ENCODE measurements at regions not wholly inside any gene's neighbourhood (a gene's known extent, or its start where the extent isn't known, plus 50 kb on each side); places are given as distances from the start of the nearest gene placed in this dataset.

GRCh38 chr6:116982401-116982800 is 105.4 kb downstream of the RFX6 start:
- TF ChIP-seq, protein P1, sequence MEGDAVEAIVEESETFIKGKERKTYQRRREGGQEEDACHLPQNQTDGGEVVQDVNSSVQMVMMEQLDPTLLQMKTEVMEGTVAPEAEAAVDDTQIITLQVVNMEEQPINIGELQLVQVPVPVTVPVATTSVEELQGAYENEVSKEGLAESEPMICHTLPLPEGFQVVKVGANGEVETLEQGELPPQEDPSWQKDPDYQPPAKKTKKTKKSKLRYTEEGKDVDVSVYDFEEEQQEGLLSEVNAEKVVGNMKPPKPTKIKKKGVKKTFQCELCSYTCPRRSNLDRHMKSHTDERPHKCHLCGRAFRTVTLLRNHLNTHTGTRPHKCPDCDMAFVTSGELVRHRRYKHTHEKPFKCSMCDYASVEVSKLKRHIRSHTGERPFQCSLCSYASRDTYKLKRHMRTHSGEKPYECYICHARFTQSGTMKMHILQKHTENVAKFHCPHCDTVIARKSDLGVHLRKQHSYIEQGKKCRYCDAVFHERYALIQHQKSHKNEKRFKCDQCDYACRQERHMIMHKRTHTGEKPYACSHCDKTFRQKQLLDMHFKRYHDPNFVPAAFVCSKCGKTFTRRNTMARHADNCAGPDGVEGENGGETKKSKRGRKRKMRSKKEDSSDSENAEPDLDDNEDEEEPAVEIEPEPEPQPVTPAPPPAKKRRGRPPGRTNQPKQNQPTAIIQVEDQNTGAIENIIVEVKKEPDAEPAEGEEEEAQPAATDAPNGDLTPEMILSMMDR (IDR thresholded peaks at IDR 0.05) = no peak
- Mint-ChIP-seq H3K27ac (ENCODE audit: unreplicated experiment) (no peak overlapping the region), H3K4me3 (ENCODE audit: unreplicated experiment) (no peak overlapping the region), H3K27me3 (ENCODE audit: low read depth) (peaks cover 17% of the 10 kb centered on the region), H3K9me3 (ENCODE audit: low read depth) (peaks cover 9% of the 10 kb centered on the region), H3K4me1 (ENCODE audit: low read depth) (no peaks in the 10 kb centered on the region), H3K36me3 (ENCODE audit: low read depth) (no peaks in the 10 kb centered on the region)
- DNase-seq (ENCODE audit: low spot score) = no peak

DNA sequence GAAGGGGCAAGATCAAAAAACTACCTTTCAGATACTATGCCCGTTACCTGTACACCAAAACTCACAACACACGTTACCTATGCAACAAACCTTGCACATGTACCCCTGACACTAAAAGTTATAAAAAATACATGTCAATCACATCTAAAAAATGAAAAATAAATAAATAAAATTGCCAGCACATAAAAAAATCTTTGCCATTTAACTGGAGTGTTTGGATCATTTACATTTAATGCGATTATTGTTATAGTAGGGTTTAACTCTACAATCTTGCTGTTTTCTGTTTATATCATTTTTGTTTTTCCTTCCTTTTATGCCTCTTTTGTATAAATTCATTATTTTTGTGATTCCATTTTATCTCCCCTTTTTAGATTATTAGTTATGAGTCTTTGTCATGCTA is 106.3 kb downstream of the RFX6 start:
- peaks cover 17% of the 10 kb centered on the region for H3K27me3 Mint-ChIP-seq (ENCODE audit: low read depth)
- H3K27ac Mint-ChIP-seq (ENCODE audit: unreplicated experiment) = no peak overlapping the region
- H3K4me1 Mint-ChIP-seq (ENCODE audit: low read depth) = no peaks in the 10 kb centered on the region
- TF ChIP-seq, protein P1 (IDR thresholded peaks at IDR 0.05) = no peak
- H3K36me3 Mint-ChIP-seq (ENCODE audit: low read depth) = no peaks in the 10 kb centered on the region
- no peak for DNase-seq (ENCODE audit: low spot score)
- no peak overlapping the region for H3K4me3 Mint-ChIP-seq (ENCODE audit: unreplicated experiment)
- peaks cover 9% of the 10 kb centered on the region for H3K9me3 Mint-ChIP-seq (ENCODE audit: low read depth)

GRCh38 chr6:116986819-116987218 is 109.8 kb downstream of the RFX6 start:
- TF ChIP-seq, protein P1 (IDR thresholded peaks at IDR 0.05) = no peak
- no peak for DNase-seq (ENCODE audit: low spot score)
- no peak overlapping the region for H3K27ac Mint-ChIP-seq (ENCODE audit: unreplicated experiment)
- peaks cover 9% of the 10 kb centered on the region for H3K27me3 Mint-ChIP-seq (ENCODE audit: low read depth)
- no peaks in the 10 kb centered on the region for H3K4me1 Mint-ChIP-seq (ENCODE audit: low read depth)
- H3K36me3 Mint-ChIP-seq (ENCODE audit: low read depth) = no peaks in the 10 kb centered on the region
- peaks cover 9% of the 10 kb centered on the region for H3K9me3 Mint-ChIP-seq (ENCODE audit: low read depth)
- H3K4me3 Mint-ChIP-seq (ENCODE audit: unreplicated experiment) = no peak overlapping the region

- TF ChIP-seq, protein P1 (IDR thresholded peaks at IDR 0.05) = no peak
- peaks cover 10% of the 10 kb centered on the region for H3K27me3 Mint-ChIP-seq (ENCODE audit: low read depth)
- no peaks in the 10 kb centered on the region for H3K4me1 Mint-ChIP-seq (ENCODE audit: low read depth)
- no peak overlapping the region for H3K4me3 Mint-ChIP-seq (ENCODE audit: unreplicated experiment)
- no peak for DNase-seq (ENCODE audit: low spot score)
- no peak overlapping the region for H3K27ac Mint-ChIP-seq (ENCODE audit: unreplicated experiment)
- no peaks in the 10 kb centered on the region for H3K9me3 Mint-ChIP-seq (ENCODE audit: low read depth)
- no peaks in the 10 kb centered on the region for H3K36me3 Mint-ChIP-seq (ENCODE audit: low read depth)
Measured at GRCh38 chr6:116990679-116991078, 113.6 kb downstream of the RFX6 start.

- TF ChIP-seq, protein P1 (IDR thresholded peaks at IDR 0.05) = no peak
- H3K27me3 Mint-ChIP-seq (ENCODE audit: low read depth) = peaks cover 7% of the 10 kb centered on the region
- no peak overlapping the region for H3K4me3 Mint-ChIP-seq (ENCODE audit: unreplicated experiment)
- no peak overlapping the region for H3K27ac Mint-ChIP-seq (ENCODE audit: unreplicated experiment)
- no peaks in the 10 kb centered on the region for H3K36me3 Mint-ChIP-seq (ENCODE audit: low read depth)
- DNase-seq (ENCODE audit: low spot score) = no peak
- no peaks in the 10 kb centered on the region for H3K4me1 Mint-ChIP-seq (ENCODE audit: low read depth)
- no peaks in the 10 kb centered on the region for H3K9me3 Mint-ChIP-seq (ENCODE audit: low read depth)
Measured at GRCh38 chr6:116992546-116992945, 115.5 kb downstream of the RFX6 start.

Data from chondrocyte (in vitro differentiated cells).